WTC11 (cell line): ENCODE measurements at regions not wholly inside any gene's neighbourhood (a gene's known extent, or its start where the extent isn't known, plus 50 kb on each side); places are given as distances from the start of the nearest gene placed in this dataset.

Experiments
- ATAC-seq: fragments of 200-7000 bp; cut with Tn5 transposase; 2 replicates; pipeline ENCODE4 v1.10.0; 2021; ENCODE audit warnings: mild to moderate bottlenecking, moderate library complexity
- CTCF ChIA-PET: fragments of 300-600 bp; sonication (Branson Sonifier 250); formaldehyde crosslinking; loops from one replicate; lab custom pipeline; 2021; ENCODE audit warnings: antibody characterized with exemption; lab: Charles Lee
- POLR2A ChIA-PET: fragments of 350-600 bp; sonication (Branson Sonifier 250); formaldehyde crosslinking; loops from one replicate; lab custom pipeline; 2021; ENCODE audit warnings: antibody characterized with exemption; lab: Charles Lee
- DNase-seq: peaks from one replicate; pipeline ENCODE4 v3.0.0; 2021; ENCODE audit warnings: low spot score
- H3K27ac Mint-ChIP-seq: 2 replicates; pipeline ENCODE4 v1.8.0; 2021; ENCODE audit warnings: mixed read lengths
- H3K27me3 Mint-ChIP-seq: 2 replicates; pipeline ENCODE4 v1.8.0; 2021; ENCODE audit warnings: low read depth, mild to moderate bottlenecking, moderate library complexity, mixed read lengths
- H3K36me3 Mint-ChIP-seq: 2 replicates; pipeline ENCODE4 v1.8.0; 2021; ENCODE audit warnings: mixed read lengths
- H3K4me1 Mint-ChIP-seq: 2 replicates; pipeline ENCODE4 v1.8.0; 2022; ENCODE audit warnings: mixed read lengths
- H3K4me3 Mint-ChIP-seq: 2 replicates; pipeline ENCODE4 v1.8.0; 2021; ENCODE audit warnings: mild to moderate bottlenecking, moderate library complexity, mixed read lengths
- H3K9me3 Mint-ChIP-seq: 2 replicates; pipeline ENCODE4 v1.8.0; 2021; ENCODE audit warnings: mixed read lengths
- ATF1 ChIP-seq: sonication (generic); formaldehyde crosslinking; IDR thresholded peaks from 2 replicates; pipeline ENCODE4 v1.8.1; 2023; ENCODE audit warnings: mild to moderate bottlenecking, moderate library complexity, missing genetic modification reagents
- ATF2 ChIP-seq: sonication (generic); formaldehyde crosslinking; IDR thresholded peaks from 2 replicates; pipeline ENCODE4 v1.8.1; 2022; ENCODE audit warnings: low read depth, missing genetic modification reagents, borderline replicate concordance
- JAZF1 ChIP-seq: fragments of 250-450 bp; sonication (Bioruptor Pico); IDR thresholded peaks from 2 replicates; pipeline ENCODE4 v1.9.0; 2021; ENCODE audit warnings: moderate library complexity, mild to moderate bottlenecking, inconsistent platforms
- KAT7 ChIP-seq: sonication (generic); formaldehyde crosslinking; IDR thresholded peaks from 2 replicates; pipeline ENCODE4 v1.8.1; 2023; ENCODE audit warnings: missing genetic modification reagents, mild to moderate bottlenecking, borderline replicate concordance
- RELA ChIP-seq: sonication (generic); formaldehyde crosslinking; IDR thresholded peaks from 2 replicates; pipeline ENCODE4 v1.8.1; 2022; ENCODE audit warnings: missing genetic modification reagents, mild to moderate bottlenecking, borderline replicate concordance
- SOX15 ChIP-seq: fragments of 250-450 bp; sonication (Bioruptor Pico); IDR thresholded peaks from 2 replicates; pipeline ENCODE4 v1.9.0; 2021; ENCODE audit warnings: mild to moderate bottlenecking
- SP1 ChIP-seq: sonication (generic); formaldehyde crosslinking; conservative IDR thresholded peaks from 2 replicates; pipeline ENCODE4 v1.8.1; 2022; ENCODE audit warnings: missing genetic modification reagents
- ZBTB43 ChIP-seq: sonication (generic); formaldehyde crosslinking; IDR thresholded peaks from 2 replicates; pipeline ENCODE4 v1.8.1; 2023; ENCODE audit warnings: mild to moderate bottlenecking, missing genetic modification reagents
- ZNF138 ChIP-seq: sonication (generic); formaldehyde crosslinking; conservative IDR thresholded peaks from 2 replicates; pipeline ENCODE4 v1.8.1; 2022; ENCODE audit warnings: mild to moderate bottlenecking, moderate library complexity, missing genetic modification reagents
- ZNF396 ChIP-seq: fragments of 250-450 bp; sonication (Bioruptor Pico); IDR thresholded peaks from 2 replicates; pipeline ENCODE4 v1.8.0; 2021; ENCODE audit warnings: mild to moderate bottlenecking, moderate library complexity, borderline replicate concordance
- TF ChIP-seq, protein P1 (sequence below): sonication (generic); formaldehyde crosslinking; IDR thresholded peaks from 2 replicates; pipeline ENCODE4 v1.8.1; 2022; ENCODE audit warnings: missing genetic modification reagents, borderline replicate concordance
- TF ChIP-seq, protein P2 (sequence below): sonication (generic); formaldehyde crosslinking; IDR thresholded peaks from 2 replicates; pipeline ENCODE4 v1.8.1; 2022; ENCODE audit warnings: mild to moderate bottlenecking, moderate library complexity, missing genetic modification reagents
- TF ChIP-seq, protein P3 (sequence below): sonication (generic); formaldehyde crosslinking; IDR thresholded peaks from 2 replicates; pipeline ENCODE4 v1.8.0; 2022; ENCODE audit warnings: mild to moderate bottlenecking, missing genetic modification reagents
- TF ChIP-seq, protein P4 (sequence below): fragments of 250-450 bp; sonication (Bioruptor Pico); IDR thresholded peaks from 2 replicates; pipeline ENCODE4 v1.9.0; 2021; ENCODE audit warnings: mild to moderate bottlenecking
- TF ChIP-seq, protein P5 (sequence below): sonication (generic); formaldehyde crosslinking; conservative IDR thresholded peaks from 2 replicates; pipeline ENCODE4 v1.8.1; 2022; ENCODE audit warnings: mild to moderate bottlenecking, missing genetic modification reagents
- TF ChIP-seq, protein P6 (sequence below): fragments of 250-450 bp; sonication (Bioruptor Pico); conservative IDR thresholded peaks from 2 replicates; pipeline ENCODE4 v1.9.0; 2021; ENCODE audit warnings: mild to moderate bottlenecking

- ATAC-seq (no peak), DNase-seq (no peak)
- POLR2A ChIA-PET, result no interaction called here
- Mint-ChIP-seq H3K4me1 (peaks cover 6% of the 10 kb centered on the region), H3K27me3 (no peaks in the 10 kb centered on the region), H3K4me3 (no peak overlapping the region), H3K9me3 (peaks cover 1% of the 10 kb centered on the region), H3K36me3 (no peaks in the 10 kb centered on the region), H3K27ac (no peak overlapping the region)
- TF ChIP-seq, protein P1, sequence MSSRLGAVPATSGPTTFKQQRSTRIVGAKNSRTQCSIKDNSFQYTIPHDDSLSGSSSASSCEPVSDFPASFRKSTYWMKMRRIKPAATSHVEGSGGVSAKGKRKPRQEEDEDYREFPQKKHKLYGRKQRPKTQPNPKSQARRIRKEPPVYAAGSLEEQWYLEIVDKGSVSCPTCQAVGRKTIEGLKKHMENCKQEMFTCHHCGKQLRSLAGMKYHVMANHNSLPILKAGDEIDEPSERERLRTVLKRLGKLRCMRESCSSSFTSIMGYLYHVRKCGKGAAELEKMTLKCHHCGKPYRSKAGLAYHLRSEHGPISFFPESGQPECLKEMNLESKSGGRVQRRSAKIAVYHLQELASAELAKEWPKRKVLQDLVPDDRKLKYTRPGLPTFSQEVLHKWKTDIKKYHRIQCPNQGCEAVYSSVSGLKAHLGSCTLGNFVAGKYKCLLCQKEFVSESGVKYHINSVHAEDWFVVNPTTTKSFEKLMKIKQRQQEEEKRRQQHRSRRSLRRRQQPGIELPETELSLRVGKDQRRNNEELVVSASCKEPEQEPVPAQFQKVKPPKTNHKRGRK, result no peak
- no peak for TF ChIP-seq SP1 (CRISPR knock-in tag)
- no peak for TF ChIP-seq JAZF1
- TF ChIP-seq ATF1 (CRISPR knock-in tag), result no peak
- no peak for TF ChIP-seq ZNF396 (CRISPR knock-in tag)
- TF ChIP-seq KAT7 (CRISPR knock-in tag), result no peak
- no peak for TF ChIP-seq RELA (CRISPR knock-in tag)
- TF ChIP-seq, protein P2, sequence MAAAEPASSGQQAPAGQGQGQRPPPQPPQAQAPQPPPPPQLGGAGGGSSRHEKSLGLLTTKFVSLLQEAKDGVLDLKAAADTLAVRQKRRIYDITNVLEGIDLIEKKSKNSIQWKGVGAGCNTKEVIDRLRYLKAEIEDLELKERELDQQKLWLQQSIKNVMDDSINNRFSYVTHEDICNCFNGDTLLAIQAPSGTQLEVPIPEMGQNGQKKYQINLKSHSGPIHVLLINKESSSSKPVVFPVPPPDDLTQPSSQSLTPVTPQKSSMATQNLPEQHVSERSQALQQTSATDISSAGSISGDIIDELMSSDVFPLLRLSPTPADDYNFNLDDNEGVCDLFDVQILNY (CRISPR knock-in tag), result no peak
- TF ChIP-seq, protein P3, sequence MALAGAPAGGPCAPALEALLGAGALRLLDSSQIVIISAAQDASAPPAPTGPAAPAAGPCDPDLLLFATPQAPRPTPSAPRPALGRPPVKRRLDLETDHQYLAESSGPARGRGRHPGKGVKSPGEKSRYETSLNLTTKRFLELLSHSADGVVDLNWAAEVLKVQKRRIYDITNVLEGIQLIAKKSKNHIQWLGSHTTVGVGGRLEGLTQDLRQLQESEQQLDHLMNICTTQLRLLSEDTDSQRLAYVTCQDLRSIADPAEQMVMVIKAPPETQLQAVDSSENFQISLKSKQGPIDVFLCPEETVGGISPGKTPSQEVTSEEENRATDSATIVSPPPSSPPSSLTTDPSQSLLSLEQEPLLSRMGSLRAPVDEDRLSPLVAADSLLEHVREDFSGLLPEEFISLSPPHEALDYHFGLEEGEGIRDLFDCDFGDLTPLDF, result no peak
- no peak for TF ChIP-seq SOX15 (CRISPR knock-in tag)
- TF ChIP-seq, protein P4, sequence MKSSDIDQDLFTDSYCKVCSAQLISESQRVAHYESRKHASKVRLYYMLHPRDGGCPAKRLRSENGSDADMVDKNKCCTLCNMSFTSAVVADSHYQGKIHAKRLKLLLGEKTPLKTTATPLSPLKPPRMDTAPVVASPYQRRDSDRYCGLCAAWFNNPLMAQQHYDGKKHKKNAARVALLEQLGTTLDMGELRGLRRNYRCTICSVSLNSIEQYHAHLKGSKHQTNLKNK (CRISPR knock-in tag), result no peak
- TF ChIP-seq ZBTB43 (CRISPR knock-in tag), result no peak
- TF ChIP-seq, protein P5, sequence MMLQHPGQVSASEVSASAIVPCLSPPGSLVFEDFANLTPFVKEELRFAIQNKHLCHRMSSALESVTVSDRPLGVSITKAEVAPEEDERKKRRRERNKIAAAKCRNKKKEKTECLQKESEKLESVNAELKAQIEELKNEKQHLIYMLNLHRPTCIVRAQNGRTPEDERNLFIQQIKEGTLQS (CRISPR knock-in tag), result no peak
- TF ChIP-seq ZNF138 (CRISPR knock-in tag), result no peak
- CTCF ChIA-PET, result no interaction called here
Observed at GRCh38 chr7:106606120-106606519, 54.8 kb downstream of the CCDC71L start.

DNA sequence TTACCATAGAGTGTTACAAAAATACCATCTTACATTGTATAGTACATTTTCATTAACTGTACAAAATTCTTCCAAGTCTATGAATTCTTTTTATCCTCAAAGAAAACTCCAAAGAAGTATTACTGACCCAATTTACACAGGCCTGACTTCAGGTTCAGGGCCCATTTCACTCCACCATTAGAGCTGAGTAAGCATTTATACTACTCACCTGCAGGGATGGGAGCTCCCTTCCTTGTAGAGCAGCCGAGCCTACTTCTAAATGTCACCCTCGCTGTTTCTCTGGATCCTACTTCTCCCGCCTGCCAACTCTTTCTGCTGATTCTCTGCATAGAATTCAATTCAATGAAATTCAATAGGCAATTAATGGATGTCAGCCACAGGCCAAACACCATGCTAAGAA lies 56.0 kb downstream of the CCDC71L start:
- no peaks in the 10 kb centered on the region for H3K36me3 Mint-ChIP-seq
- H3K27me3 Mint-ChIP-seq, result no peaks in the 10 kb centered on the region
- no peak overlapping the region for H3K4me3 Mint-ChIP-seq
- no peak overlapping the region for H3K27ac Mint-ChIP-seq
- ChIA-PET POLR2A (no interaction called here), CTCF (interaction anchor here (0.5 kb wide), 1 partner anchor 141 kb away, joined by 5 read pairs; no protein-coding TSS in a partner anchor)
- DNase-seq (no peak), ATAC-seq (peak; percentile 44; the same call in 1 of the 2 replicates)
- no peaks in the 10 kb centered on the region for H3K9me3 Mint-ChIP-seq
- H3K4me1 Mint-ChIP-seq, result no peaks in the 10 kb centered on the region
- TF ChIP-seq ATF2 (CRISPR knock-in tag), result no peak
- TF ChIP-seq, protein P3, result no peak
- TF ChIP-seq, protein P6, sequence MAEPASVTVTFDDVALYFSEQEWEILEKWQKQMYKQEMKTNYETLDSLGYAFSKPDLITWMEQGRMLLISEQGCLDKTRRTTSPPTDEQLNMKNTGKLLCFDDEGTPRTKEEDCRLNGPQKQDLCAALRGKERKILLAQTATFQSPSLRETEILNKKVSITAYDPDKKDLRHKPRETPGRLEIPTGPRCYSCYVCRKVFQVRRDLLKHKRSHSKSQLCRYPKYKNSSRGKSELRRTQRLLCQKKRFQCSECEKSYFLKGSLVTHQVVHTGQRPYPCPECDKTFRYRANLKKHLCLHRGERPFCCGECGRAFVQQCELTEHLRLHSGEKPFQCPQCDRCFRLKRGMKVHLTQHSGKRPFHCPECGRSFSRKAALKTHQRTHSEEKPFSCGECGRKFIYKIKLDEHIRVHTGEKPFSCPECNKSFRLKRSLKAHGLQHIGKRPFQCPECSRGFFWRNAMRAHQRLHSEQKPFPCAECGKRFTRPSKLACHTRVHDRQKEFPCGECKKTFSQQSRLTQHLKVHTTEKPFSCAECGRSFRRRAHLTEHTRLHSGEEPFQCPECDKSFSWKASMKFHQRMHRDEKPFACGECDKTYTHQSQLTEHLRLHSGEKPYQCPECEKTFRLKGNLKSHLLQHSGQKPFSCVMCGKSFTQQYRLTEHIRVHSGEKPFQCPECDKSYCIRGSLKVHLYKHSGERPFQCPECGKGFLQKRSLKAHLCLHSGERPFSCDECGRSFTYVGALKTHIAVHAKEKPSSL, result no peak
